ACHN (cell line): ENCODE measurements at regions not wholly inside any gene's neighbourhood (a gene's known extent, or its start where the extent isn't known, plus 50 kb on each side); places are given as distances from the start of the nearest gene placed in this dataset.

Experiments used
- DNase-seq: peaks from one replicate; pipeline ENCODE4 v3.0.0-alpha.2; 2015
- in situ Hi-C: cut with HindIII; loops from 2 replicates; pipeline ENCODE4 v1.10.0; 2017; ENCODE audit warnings: low sequenced_read_pairs, low pct_ligation_motif_present, low pct_unique_long_range_greater_than_20kb

- no peak for DNase-seq
- in situ Hi-C loops: no loop called here
Measured at GRCh38 chr2:64786343-64787018, 132.8 kb upstream of the SERTAD2 start.

GRCh38 chr2:64787019-64787365, 133.3 kb upstream of the SERTAD2 start:
- in situ Hi-C loops: no loop called here
- no peak for DNase-seq

GRCh38 chr2:64787698-64788097, 134.0 kb upstream of the SERTAD2 start:
- in situ Hi-C loops: no loop called here

GRCh38 chr2:64789466-64790320, 136.0 kb upstream of the SERTAD2 start:
- DNase-seq: no peak
- in situ Hi-C loops: no loop called here

More at GRCh38 chr2:64787698-64788097, 134.0 kb upstream of the SERTAD2 start:
- DNase-seq: no peak

DNA sequence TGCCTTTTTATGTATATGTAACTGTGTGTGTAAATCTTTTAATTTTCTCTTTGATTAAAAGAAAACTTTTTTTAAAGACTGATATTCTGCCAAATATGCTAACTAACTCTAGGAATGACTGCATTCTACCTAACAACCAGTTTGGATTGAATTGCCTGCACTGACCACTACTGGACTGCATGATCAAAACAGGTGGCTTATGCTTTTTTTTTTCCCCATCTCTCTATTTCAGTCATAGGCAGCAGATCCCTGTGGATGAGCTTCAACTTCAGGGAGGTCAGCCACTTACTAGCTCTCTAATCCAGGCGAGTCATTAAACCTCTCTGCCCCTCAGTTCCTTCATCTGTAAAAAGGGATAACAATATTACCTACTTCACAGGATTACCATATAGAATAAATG, 138.6 kb upstream of the SERTAD2 start:
- in situ Hi-C loops: no loop called here
- peak; percentile 63 for DNase-seq

- in situ Hi-C loops: no loop called here
- peak; percentile 27 for DNase-seq
Measured at GRCh38 chr2:64792995-64793639, 139.4 kb upstream of the SERTAD2 start.

- in situ Hi-C loops: no loop called here
- peak; percentile 48 for DNase-seq
Measured at GRCh38 chr2:64793701-64794100, 140.0 kb upstream of the SERTAD2 start.

GRCh38 chr2:64794426-64794995, 140.8 kb upstream of the SERTAD2 start:
- in situ Hi-C loops: no loop called here
- DNase-seq: no peak

- DNase-seq: no peak
- in situ Hi-C loops: no loop called here
Measured at GRCh38 chr2:64795024-64795592, 141.4 kb upstream of the SERTAD2 start.

- DNase-seq: no peak
- in situ Hi-C loops: no loop called here
Measured at GRCh38 chr2:64796926-64797325, 143.2 kb upstream of the SERTAD2 start.

GRCh38 chr2:64797881-64798575, 144.3 kb upstream of the SERTAD2 start:
- in situ Hi-C loops: no loop called here
- peak; percentile 44 for DNase-seq

DNA sequence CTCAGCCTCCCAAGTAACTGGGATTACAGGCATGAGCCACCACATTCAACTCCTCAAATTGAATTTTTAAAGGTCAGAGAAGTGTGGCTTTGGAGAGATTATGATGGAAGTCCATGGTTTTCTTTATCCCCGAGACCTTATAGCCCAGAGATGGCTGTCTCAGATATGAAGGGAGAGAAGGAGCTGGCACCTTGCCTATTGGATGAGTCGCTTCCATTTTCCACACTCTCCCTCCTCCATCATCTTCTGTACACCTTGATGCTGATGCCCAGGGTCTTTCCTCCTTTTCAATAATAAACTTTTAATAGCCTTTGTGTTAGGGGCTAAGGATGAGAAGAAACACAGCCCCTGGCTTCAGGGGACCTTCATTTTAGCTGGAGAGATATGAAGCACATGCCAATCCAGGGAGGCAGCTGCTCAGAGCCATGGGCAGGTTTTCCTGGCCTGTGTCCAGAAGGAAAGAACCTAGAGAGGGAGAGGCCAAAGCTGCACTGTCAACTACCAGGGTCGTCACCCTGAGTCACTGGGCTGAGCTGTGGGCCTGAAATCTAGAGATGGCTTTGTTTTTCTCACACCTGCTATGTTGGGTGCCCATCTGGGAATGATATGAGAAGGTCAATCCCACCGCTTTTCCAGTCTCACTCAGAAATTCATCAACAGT, 146.0 kb upstream of the SERTAD2 start:
- no peak for DNase-seq
- in situ Hi-C loops: no loop called here

DNA sequence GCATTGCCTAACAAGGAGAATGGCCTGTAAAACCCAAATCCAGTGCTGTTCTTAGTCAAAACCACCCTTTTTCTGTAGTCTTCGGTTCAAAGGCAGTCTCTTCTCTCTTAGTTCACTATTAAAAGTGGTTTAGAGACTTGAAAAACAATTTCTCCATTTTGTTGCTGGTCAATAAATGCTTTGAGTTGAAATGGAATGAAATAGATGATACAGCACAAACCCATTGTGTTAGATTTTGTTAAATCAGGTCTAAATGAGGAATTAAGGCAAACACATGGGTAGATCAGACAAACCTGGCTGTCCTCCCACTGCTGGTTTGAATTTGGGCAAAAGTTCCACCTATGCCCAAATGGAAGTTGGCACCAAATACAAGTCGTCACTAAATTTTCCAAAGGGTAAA, 150.1 kb upstream of the SERTAD2 start:
- no peak for DNase-seq
- in situ Hi-C loops: no loop called here

GRCh38 chr2:64804651-64805050, 150.9 kb upstream of the SERTAD2 start:
- in situ Hi-C loops: no loop called here
- no peak for DNase-seq

- in situ Hi-C loops: no loop called here
- peak; percentile 99 for DNase-seq
Measured at GRCh38 chr2:64807417-64807816, 153.7 kb upstream of the SERTAD2 start.

DNA sequence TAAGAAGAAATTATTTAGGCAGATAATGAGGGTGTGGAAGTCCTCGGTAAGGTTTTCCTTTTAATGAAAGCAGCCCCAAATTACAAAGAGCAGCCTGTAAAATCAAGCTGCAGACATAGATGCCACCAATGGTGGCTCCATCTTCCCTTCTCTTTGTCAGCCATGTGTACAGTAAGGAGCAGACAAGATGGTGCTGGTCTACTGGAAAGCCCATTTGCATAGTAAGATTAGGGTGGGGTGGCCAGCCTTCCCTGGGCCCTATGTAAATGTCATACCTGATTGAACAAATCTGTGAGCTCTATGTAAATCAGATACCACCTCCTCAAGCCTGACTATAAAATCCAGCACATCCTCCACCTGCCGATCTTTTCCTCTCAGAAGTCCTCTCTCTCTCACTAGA, 154.4 kb upstream of the SERTAD2 start:
- no peak for DNase-seq
- in situ Hi-C loops: no loop called here

DNA sequence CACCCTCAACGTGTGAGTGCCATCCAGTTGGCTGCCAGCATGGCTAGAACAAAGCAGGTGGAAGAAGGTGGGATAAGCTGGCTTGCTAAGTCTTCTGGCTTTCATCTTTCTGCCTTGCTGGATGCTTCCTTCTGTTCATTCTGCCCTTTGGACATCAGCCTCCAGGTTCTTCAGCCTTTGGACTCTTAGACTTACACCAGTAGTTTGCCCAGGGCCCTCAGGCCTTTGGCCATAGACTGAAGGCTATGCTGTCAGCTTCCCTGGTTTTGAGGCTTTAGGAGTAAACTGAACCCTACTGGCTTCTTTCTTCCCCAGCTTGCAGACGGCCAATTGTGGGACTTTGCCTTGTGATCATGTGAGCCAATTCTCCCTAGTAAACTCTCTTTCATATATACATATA, 155.0 kb upstream of the SERTAD2 start:
- in situ Hi-C loops: no loop called here
- no peak for DNase-seq

DNA sequence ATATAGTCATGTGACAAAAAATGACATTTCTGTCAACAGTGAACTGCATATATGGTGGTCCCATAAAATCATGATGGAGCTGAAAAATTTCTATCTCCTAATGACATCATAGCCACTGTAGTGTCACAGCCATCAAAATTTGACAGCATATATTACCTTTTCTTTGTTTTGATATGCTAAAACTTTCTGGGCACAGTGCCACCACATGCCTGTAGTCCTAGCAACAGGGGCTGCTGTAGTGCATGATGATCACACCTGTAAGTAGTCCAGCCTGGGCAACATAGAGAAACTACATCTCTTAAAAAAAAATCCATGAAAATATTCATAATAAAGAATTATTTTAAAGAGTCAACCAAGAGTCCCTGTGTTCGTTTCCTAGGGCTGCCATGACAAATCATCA, 155.5 kb upstream of the SERTAD2 start:
- in situ Hi-C loops: no loop called here
- no peak for DNase-seq
